SU-DHL-6 (cell line): ENCODE measurements at regions not wholly inside any gene's neighbourhood (a gene's known extent, or its start where the extent isn't known, plus 50 kb on each side); places are given as distances from the start of the nearest gene placed in this dataset.

Source experiments
- H2AFZ ChIP-seq: fragments of 200-600 bp; sonication (generic); 2 replicates; pipeline ENCODE4 v1.6.1; 2014; ENCODE audit warnings: low read depth, mild to moderate bottlenecking, moderate library complexity, mixed read lengths, antibody characterized with exemption, low read length; ENCODE audit not compliant: severe bottlenecking
- H3F3A ChIP-seq: fragments of 200-600 bp; shearing (Covaris generic); 2 replicates; pipeline ENCODE4 v1.6.0; 2016; ENCODE audit warnings: antibody characterized with exemption, mild to moderate bottlenecking; ENCODE audit not compliant: insufficient read depth
- H3K27ac ChIP-seq: fragments of 200-600 bp; sonication (generic); 2 replicates; pipeline ENCODE4 v1.5.1; 2016; ENCODE audit warnings: low read depth, mild to moderate bottlenecking, low read length, moderate library complexity, mixed read lengths
- H3K27me3 ChIP-seq: fragments of 200-600 bp; sonication (generic), shearing (Covaris generic); 2 replicates; pipeline ENCODE4 v1.6.0; 2014; ENCODE audit warnings: mild to moderate bottlenecking, low read length
- H3K36me3 ChIP-seq: fragments of 200-600 bp; sonication (generic); 2 replicates; pipeline ENCODE4 v1.6.1; 2014; ENCODE audit warnings: mild to moderate bottlenecking, low read length, mixed read lengths
- H3K4me2 ChIP-seq: fragments of 300-600, 200-600 bp; shearing (Covaris generic), sonication (generic); 2 replicates; pipeline ENCODE4 v1.6.0; 2014; ENCODE audit warnings: low read length, low read depth, mild to moderate bottlenecking; ENCODE audit not compliant: poor library complexity, severe bottlenecking
- H3K4me3 ChIP-seq: fragments of 200-600 bp; sonication (generic); 2 replicates; pipeline ENCODE4 v1.5.1; 2014; ENCODE audit warnings: antibody characterized with exemption, low read length, mild to moderate bottlenecking, mixed read lengths; ENCODE audit not compliant: insufficient read depth, poor library complexity, severe bottlenecking
- H3K79me2 ChIP-seq: fragments of 200-600 bp; sonication (generic); 2 replicates; pipeline ENCODE4 v1.6.1; 2014; ENCODE audit warnings: mild to moderate bottlenecking, low read length, moderate library complexity; ENCODE audit not compliant: insufficient read depth
- H3K9ac ChIP-seq: fragments of 200-600 bp; sonication (generic); 2 replicates; pipeline ENCODE4 v1.7.0; 2014; ENCODE audit warnings: mild to moderate bottlenecking, low read length
- H3K9me2 ChIP-seq: fragments of 200-600 bp; sonication (generic); replicated peaks from 2 replicates; pipeline ENCODE4 v1.6.1; 2014; ENCODE audit warnings: low read length; ENCODE audit not compliant: insufficient read depth
- H3K9me3 ChIP-seq: fragments of 200-600 bp; sonication (generic); 2 replicates; pipeline ENCODE4 v1.6.1; 2014; ENCODE audit warnings: low read length, mixed read lengths; ENCODE audit not compliant: insufficient read depth
- H4K20me1 ChIP-seq: fragments of 200-600 bp; sonication (generic); 2 replicates; pipeline ENCODE4 v1.6.1; 2014; ENCODE audit warnings: low read depth, mild to moderate bottlenecking, antibody characterized with exemption, low read length, moderate library complexity, mixed read lengths
- EZH2phosphoT487 ChIP-seq: fragments of 200-600 bp; sonication (generic), shearing (Covaris generic); conservative IDR thresholded peaks from 2 replicates; pipeline ENCODE4 v1.6.1; 2018; ENCODE audit warnings: mild to moderate bottlenecking, antibody characterized with exemption, low read length, moderate library complexity, mixed read lengths
- TF ChIP-seq, protein P1 (sequence below): fragments of 200-600 bp; sonication (generic); IDR thresholded peaks from one replicate; pipeline ENCODE4 v1.5.1; 2017; ENCODE audit warnings: antibody characterized with exemption, mild to moderate bottlenecking, low read length, moderate library complexity; ENCODE audit not compliant: insufficient read depth, poor library complexity, severe bottlenecking

DNA sequence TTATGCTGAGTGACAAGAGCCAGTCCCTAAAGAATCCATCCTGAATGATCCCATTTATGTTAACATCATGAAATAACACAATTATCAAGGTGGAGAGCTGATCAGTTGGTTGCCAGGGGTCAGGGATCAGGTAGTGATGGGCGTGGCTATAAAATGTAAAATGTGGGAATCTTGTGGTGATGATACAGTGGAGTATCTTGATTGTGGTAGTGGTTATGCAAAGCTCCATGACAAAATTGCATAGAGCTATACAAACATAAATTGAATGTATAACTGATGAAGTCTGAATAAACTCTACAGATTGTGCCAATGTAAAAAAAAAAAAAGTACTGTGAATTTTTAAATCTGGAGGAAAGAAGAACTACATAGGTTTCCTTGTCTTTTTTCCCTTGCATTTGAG, 104.6 kb upstream of the SPATA31C2 start:
- H4K20me1 ChIP-seq, result no peaks in the 10 kb centered on the region
- H3K27ac ChIP-seq, result no peak overlapping the region
- no peaks in the 10 kb centered on the region for H3F3A ChIP-seq
- TF ChIP-seq, protein P1, sequence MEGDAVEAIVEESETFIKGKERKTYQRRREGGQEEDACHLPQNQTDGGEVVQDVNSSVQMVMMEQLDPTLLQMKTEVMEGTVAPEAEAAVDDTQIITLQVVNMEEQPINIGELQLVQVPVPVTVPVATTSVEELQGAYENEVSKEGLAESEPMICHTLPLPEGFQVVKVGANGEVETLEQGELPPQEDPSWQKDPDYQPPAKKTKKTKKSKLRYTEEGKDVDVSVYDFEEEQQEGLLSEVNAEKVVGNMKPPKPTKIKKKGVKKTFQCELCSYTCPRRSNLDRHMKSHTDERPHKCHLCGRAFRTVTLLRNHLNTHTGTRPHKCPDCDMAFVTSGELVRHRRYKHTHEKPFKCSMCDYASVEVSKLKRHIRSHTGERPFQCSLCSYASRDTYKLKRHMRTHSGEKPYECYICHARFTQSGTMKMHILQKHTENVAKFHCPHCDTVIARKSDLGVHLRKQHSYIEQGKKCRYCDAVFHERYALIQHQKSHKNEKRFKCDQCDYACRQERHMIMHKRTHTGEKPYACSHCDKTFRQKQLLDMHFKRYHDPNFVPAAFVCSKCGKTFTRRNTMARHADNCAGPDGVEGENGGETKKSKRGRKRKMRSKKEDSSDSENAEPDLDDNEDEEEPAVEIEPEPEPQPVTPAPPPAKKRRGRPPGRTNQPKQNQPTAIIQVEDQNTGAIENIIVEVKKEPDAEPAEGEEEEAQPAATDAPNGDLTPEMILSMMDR, result no peak
- no peak for TF ChIP-seq EZH2phosphoT487
- H3K9ac ChIP-seq, result no peak overlapping the region
- no peak overlapping the region for H2AFZ ChIP-seq
- H3K4me2 ChIP-seq, result no peak overlapping the region
- no peaks in the 10 kb centered on the region for H3K27me3 ChIP-seq
- no peak overlapping the region for H3K4me3 ChIP-seq
- H3K9me3 ChIP-seq, result no peaks in the 10 kb centered on the region
- H3K36me3 ChIP-seq, result no peaks in the 10 kb centered on the region
- no peaks in the 10 kb centered on the region for H3K9me2 ChIP-seq
- no peaks in the 10 kb centered on the region for H3K79me2 ChIP-seq

DNA sequence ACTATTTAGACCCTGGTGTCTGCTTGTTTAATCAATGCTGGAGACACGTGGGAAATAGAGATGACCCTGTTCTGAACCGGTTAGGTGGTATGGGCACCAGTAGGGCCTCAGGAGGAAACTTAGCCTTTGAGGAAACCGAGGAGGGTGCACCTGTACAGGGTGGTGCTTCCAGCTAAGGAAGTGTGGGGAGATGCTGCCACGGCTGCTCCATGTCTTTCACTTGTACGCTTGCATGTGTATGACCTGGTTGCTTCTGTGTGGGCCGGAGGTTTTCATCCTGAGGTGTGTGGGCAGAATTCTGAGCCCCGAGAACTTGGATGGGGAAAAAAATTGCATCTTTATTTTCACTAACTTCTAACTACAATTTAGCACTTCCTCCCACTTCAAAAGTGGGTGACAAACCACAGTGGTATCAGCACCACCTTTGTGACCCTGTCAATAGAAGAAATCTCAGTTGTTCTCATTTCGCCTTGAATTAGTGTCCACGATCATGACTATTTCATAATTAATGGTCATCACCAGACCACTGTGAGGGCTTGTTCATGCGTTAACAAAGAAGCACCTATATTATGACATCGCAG, 99.8 kb upstream of the SPATA31C2 start:
- Histone ChIP-seq H3K4me3 (no peak overlapping the region), H2AFZ (no peak overlapping the region), H3K9me3 (no peaks in the 10 kb centered on the region), H3K36me3 (no peaks in the 10 kb centered on the region), H3K27ac (no peak overlapping the region), H3F3A (no peaks in the 10 kb centered on the region), H3K79me2 (no peaks in the 10 kb centered on the region), H3K9ac (no peak overlapping the region), H3K9me2 (no peaks in the 10 kb centered on the region), H3K27me3 (no peaks in the 10 kb centered on the region), H3K4me2 (no peak overlapping the region), H4K20me1 (no peaks in the 10 kb centered on the region)
- TF ChIP-seq EZH2phosphoT487, result no peak
- TF ChIP-seq, protein P1, result no peak

DNA sequence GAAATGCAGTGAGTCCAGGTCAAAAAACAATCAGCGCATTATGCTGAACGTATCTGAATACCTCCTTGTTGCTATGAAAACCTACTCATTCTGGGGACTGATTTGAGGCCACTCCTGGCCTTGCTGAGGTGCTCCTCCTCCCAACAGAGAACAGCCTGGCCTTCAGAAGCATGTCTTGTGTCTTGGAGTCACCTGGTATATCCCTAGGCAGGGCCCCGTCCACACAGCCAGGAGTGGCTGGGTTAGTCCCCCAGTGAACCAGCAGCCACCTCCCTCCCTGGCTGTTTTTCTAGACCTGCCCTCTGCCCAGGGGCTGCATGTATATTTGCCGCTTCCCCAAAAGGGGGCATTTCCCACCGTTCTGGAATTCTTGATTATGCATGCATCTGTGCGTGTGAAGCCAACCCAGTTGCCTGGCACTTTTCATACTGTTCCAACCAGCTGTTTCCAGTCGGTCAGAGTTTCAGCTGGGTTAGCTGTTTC, 99.2 kb upstream of the SPATA31C2 start:
- Histone ChIP-seq H3F3A (no peaks in the 10 kb centered on the region), H3K4me3 (no peak overlapping the region), H3K9me2 (no peaks in the 10 kb centered on the region), H3K27ac (no peak overlapping the region), H3K4me2 (no peak overlapping the region), H4K20me1 (no peaks in the 10 kb centered on the region), H3K79me2 (no peaks in the 10 kb centered on the region), H2AFZ (no peak overlapping the region), H3K27me3 (no peaks in the 10 kb centered on the region), H3K36me3 (no peaks in the 10 kb centered on the region), H3K9ac (no peak overlapping the region), H3K9me3 (no peaks in the 10 kb centered on the region)
- TF ChIP-seq, protein P1, result no peak
- no peak for TF ChIP-seq EZH2phosphoT487
